ENCODE measurements at regions not wholly inside any gene's neighbourhood (a gene's known extent, or its start where the extent isn't known, plus 50 kb on each side); places are given as distances from the start of the nearest gene placed in this dataset.

- TF ChIP-seq CTCF (optimal IDR thresholded peaks at IDR 0.05 in 1 of 3, IDR thresholded peaks at IDR 0.05 in 1 of 3, conservative IDR thresholded peaks at IDR 0.05 in 1 of 3; ENCODE audit: extremely low read depth in 1 of 3, insufficient read depth in 2 of 3, low read length in 3 of 3), result no peak
- TF ChIP-seq EZH2 (IDR thresholded peaks at IDR 0.05; ENCODE audit: low read length), result no peak
Measured at GRCh38 chr4:155010376-155010775, 198.1 kb upstream of the NPY2R start.
